HG02884 (cell line): ENCODE measurements at regions not wholly inside any gene's neighbourhood (a gene's known extent, or its start where the extent isn't known, plus 50 kb on each side); places are given as distances from the start of the nearest gene placed in this dataset.

Source experiments
- ATAC-seq: cut with Tn5 transposase; IDR thresholded peaks from one replicate; pipeline ENCODE4 v1.9.1; 2021; ENCODE audit warnings: mild to moderate bottlenecking, moderate library complexity; ENCODE audit not compliant: unreplicated experiment

DNA sequence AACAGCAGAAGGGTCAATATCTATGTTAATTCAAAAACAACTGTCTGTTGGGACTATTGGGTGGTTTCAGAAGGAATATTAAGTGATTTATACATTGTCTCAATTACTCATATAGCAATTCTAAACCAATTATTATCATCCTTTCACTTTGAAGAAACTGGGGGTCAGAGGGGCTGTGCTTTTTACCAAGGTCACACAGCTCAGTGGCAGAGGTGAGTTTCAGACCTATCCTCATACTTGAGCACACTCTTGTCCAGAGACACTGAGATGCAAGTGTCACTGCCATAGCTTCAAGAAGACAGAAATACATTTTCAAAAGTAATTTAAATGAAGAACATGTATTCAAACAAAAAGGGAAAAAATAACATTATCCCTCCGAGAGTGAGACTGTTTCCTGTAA lies 195.3 kb downstream of the ARL4A start:
- no peak for ATAC-seq

DNA sequence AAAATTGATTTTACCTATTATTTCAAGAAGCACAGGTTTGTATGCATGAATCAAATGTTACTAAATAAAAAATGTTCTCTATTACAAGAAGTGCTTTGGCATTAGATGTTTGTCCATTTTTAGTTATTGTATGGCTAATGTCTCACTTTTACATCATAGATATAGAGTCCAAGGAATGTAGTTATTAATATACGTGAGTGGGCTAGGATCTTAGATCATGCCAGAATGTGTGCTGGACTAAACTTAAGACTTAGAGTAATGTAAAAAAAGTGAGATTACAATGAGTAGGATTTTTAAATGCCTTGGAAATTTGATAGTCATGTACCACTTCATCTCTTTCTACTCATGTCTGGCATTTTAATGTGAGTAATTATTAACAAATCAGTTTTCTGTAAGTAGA lies 196.6 kb downstream of the ARL4A start:
- ATAC-seq = no peak

DNA sequence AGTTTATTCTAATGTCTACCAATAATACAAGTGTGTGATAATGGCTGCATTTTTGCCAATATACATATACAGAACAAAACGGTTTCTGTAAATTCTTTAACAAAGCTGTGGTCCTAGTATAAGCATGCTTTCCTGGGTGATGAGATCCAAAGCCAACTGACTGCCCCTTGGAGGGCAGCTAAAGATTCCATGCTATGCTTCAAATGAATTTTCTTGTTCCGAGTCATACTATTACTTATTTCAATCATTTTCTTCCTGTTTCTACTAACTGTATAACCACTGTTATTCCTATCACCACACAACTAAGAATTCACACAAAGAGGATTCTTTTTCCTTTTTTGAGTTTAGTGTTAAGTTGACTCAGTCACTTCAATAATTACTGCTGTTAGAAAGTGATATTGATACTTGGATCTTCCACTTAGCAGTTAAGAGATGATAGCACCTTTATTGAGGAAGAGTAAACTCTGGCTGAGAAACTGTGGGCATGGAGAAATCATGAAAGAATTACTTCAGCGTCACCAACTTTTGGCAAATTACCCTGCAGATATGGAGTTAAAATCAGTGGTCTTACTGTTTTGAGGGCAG lies 197.5 kb downstream of the ARL4A start:
- ATAC-seq = no peak

DNA sequence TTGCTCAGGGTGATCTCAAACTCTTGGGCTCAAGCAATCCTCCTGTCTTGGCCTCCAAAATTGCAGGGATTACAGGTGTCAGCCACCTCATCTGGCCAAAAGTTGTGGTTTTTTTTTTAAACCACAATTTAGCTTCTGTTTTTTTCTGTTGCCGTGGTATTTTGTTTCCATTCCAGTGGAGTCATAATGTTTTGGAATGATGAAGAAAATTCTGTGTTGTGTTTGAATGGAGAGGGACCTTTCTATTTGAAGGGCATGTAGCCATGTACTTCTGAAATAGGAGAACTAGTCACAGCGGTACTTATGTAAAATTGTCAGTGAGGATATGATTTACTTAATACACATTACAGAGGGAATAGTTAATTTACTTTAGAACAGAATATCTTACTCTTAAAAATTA lies 201.3 kb downstream of the ARL4A start:
- ATAC-seq = no peak

DNA sequence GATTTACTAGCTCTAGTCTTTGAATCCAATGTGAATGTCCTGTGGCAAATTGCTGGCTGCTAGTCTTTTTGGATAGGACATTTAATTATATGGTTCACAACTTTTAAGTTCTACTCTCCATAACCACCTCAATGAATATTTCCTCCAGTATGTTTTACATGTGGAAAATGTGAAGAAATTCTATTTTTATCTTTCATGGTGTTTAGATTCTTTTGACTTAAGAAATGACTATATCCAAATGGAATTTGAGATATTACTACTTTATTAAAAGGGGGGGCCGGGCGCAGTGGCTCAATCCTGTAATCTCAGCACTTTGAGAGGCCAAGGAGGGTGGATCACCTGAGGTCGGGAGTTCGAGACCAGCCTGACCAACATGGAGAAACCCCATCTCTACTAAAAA lies 202.0 kb downstream of the ARL4A start:
- no peak for ATAC-seq

DNA sequence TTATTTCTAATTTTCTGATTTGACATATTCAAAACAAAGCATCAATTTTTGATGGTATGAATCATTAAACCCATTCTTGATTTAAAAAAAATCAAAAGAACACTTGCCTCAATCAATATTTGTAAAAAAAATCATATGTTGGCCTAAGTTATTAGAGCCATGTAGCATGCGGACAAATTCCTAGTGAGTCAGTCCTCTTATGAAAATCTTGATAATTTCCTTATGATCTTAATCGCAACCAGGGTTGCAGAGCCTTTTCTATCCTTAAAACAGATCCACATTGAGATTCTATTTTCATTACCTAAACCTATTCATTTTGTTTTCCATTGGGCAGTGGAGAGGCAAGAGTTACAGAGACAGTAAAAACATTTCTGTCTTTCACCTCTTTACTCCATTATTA lies 203.2 kb downstream of the ARL4A start:
- ATAC-seq = no peak

DNA sequence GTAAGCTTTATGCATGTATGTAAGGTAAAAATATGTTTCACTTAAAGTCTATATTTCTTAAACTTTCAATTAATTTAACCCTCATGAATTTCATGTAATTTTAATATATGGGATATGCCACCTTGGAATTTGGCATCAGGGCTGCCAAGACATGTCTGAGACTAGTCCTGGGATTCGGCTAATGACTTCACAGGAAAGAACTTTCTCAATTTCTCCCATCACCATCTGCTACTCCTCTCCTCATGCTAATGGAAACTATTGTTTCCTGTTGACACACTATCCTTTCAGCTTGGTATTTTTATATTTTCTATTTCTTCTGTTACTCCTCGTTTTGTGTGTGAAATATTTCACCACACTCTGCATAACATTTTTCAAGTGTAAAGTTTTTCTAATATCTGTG lies 205.9 kb downstream of the ARL4A start:
- no peak for ATAC-seq

DNA sequence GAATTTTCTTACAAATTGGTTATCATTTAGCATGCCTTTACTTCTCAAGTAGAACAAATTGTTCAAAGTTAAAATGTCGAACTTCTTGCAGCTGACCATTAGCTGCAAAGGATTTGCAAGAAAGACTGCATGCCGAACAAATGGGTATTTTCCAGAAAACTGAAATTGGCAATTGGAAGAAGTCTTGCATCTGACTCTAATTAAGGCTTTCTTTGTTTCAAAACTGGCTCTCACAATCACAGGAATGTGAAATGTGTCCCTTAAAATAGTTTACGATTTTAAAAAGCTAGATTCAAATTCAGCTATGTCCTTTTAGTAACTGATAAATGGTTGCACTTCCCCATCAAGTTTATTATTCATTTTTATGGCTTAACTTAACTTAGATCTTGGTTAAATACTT lies 207.9 kb downstream of the ARL4A start:
- no peak for ATAC-seq

DNA sequence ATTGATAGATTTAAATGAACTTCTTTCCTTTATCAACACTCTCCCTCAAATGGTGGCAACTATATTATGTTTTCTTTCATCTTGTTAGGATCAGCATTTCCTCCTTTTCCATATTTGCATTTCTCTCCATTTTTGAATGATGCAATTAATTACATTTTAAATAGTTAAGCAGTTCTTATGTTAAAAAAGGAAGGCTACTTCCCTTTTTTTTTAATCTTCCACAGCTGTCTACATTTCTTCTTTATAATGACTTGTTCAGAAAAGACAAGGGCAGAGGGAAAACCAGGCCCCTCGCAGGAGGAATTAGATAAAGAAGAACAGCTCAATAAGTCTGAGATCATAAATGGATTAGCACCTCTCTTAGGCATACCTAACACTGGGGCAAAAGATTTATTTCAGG lies 208.9 kb downstream of the ARL4A start:
- ATAC-seq = no peak

DNA sequence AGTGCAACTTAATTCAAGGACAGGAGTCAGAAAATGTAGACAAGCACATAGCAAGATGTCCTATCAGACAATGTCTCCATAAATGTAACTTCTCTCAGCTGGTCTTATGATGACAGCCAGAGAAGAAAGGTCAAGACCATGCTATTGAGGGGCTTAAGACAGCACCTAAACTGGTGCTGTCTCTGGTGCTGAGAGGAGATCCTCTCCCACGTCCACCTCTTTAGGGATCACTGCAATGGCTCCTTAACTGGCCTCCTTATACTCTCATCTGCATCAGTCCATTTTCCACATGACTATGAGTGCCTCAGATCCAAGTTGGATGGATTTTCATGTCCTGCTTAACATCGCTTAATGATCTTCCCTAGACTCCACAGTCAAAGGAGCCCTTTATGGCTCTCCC lies 210.6 kb downstream of the ARL4A start:
- ATAC-seq = no peak

DNA sequence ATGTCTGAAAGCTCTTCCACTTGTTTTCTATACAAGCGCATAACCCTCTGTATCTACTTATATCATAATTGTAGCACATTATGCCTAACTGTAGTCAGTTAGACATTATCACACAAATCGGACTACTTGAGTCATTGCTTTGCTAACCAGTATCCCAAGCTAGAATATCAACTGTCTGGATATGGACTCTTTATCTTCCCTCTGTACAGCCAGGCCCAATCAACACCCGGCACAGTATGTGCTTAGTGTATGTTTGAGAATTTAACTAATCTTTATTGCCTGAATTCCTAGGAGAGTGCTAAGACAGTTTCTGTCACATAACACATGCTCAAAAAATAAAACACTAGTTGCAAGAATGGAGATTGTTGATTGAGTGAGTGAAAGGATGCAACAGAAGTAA lies 211.2 kb downstream of the ARL4A start:
- no peak for ATAC-seq

DNA sequence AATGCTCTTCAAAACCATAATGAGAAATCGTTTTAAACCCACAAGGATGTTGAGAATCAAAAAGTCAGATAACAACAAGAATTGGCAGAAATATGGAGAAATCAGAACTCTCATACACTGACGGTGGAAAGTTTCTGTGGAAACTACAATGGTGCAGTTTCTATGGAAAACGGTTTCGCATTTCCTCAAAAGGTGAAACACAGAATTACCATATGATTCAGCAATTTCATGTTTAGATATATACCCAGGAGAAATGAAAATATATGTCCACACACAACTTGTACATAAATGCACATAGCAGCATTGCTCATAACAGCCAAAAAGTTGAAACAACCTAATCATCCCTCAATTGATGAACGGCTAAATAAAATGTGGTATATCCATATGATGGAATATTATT lies 218.2 kb downstream of the ARL4A start:
- ATAC-seq = no peak

DNA sequence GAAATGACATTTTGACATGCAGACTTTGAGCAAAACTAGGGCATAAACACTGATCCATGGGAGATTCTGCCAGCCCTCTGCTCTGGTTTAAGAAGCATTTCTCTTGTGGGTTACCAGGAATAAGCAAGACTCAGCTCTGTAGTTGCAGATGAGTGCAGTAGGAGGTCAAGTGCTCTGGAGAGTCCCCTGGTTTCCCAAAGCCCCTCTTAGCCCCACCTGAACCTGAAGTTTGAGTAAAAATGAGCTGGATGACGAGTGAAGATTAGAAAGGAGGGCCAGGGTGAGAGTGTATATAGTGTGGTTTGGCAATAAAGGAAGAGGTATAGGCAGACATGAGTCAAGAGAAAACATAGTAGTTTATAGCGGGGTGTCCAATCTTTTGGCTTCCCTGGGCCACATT lies 220.3 kb downstream of the ARL4A start:
- no peak for ATAC-seq

DNA sequence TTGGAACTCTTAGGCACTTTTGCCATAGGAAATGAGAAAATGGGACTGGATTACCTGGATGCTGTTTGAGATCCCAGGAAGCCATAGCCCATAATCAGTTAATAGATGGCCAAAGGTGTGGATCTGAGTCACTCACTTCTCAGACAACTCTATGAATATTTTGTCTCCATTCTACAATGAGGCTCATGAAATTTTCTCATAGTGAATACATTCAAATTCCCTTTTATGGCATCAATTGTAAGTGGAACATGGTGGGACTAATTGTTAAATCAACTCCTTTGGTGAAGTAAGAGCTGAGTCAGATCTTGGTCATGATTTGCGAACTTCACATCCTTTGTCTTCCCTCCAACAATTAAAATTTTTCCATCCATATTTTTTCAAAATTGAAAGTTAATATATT lies 222.1 kb downstream of the ARL4A start:
- no peak for ATAC-seq

DNA sequence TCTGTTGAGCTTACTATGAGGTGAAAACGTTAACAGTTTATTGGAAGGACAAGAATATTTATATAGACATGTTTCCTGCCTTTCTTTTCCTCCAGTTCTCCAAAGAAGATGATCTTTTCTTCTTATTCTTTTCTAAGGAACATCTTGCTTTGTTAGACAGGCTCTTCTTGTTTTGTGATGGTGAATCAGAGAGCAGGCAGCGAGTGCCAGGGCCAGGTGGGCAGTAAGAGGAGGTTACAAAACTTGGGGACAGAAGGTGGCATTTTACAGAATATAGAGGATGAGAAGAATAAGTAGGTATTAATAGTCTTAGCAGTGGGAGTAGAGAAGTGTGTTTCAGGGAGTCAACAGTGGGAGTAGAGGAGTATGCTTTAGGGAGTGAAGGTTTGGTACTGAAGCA lies 223.6 kb downstream of the ARL4A start:
- no peak for ATAC-seq

DNA sequence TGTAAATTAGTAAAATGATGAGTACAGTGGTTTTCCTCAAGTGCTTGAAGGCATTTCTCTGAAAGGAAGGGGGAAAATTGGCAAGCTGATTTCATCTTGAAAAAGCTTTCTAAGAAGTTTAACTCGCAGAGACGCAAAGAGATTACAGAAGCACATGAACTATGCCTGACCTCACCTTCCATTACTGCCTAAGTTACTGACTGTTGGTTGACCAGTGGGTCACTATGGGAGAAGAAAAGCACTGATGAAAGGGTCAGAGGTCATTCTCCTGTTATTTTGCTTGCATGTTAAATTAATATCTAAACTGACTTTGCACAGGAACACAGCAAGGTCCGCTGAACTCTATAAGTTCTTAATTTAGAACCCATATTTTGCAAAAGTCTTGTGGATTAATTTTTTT lies 225.6 kb downstream of the ARL4A start:
- no peak for ATAC-seq

DNA sequence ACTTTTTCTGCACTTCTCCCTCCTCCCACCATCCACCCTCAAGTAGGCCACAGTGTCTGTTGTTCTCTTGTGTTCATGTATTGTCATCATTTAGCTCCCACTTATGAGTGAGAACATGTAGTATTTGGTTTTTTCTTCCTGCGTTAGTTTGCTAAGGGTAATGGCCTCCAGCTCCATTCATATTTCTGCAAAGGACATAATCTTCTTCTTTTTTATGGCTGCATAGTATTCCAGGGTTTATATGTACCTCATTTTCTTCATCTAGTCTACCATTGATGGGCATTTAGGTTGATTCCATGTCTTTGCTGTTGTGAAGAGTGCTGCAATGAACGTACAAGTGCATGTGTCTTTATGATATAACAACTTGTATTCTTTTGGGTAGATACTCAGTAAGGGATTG lies 230.4 kb downstream of the ARL4A start:
- no peak for ATAC-seq

DNA sequence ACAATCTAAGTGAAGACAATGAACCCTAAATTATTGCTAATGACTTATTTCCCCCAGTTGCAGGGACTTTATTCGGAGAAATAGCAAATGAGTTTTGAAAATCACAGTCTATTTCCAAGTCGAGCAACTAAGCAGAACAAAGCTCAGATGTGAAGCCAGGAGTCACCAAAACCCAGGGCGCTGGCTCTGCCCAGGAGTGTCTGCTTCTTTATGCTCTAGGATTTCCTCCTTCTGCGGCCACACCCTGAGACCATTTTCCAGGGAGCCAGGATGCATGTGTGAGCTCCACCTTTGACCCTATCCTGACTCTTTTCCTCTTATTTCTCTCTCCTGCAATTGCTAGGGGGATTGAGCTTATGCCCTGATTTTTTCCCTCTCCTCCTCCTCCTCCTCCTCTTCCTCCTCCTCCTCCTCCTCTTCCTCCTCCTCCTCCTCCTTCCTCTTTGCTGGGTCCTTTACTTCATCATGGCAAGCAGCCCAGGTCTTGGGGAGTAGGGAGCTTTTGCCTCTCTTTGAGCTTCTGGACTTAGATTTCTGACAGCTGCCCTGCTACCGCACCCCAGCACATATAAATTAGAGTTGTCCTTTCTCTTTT lies 234.4 kb downstream of the ARL4A start:
- no peak for ATAC-seq

DNA sequence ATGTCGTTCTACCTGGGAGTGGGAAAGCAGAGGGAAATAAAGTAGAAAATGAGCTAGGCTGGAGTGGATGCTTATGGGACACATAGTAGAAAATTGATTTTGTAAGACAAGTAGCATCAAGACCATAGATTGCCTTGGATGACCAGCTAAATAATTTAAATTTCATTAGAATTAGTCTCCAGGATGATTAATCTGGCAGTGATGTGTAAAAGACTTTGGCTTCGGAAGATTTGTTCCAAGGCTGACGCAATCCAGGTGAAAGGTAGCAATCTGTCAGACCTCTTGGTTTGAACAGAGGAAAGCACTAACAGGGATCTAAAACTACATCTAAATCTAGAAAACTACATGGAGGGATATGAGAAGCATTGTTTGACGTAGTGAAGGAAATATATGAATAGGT lies 236.5 kb downstream of the ARL4A start:
- no peak for ATAC-seq

DNA sequence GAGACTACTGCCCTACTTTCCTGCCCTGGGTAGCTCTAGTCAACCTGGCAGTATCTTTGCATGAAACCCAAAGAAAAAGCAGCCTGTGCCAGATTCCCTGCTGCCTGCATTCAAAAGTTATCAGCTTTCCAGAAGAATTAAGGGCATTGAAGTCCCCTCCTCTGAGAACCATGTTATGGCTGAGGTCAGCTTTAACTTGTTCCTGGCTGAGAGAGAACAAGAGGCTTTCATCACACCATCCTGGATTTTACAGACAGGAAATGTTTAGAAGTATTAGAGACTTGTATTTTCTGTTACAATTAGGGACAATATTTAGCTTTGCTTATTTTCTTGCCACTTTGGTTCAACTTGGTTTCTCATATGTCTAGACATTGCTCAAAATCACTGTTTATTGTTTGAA lies 238.8 kb downstream of the ARL4A start:
- ATAC-seq = no peak

DNA sequence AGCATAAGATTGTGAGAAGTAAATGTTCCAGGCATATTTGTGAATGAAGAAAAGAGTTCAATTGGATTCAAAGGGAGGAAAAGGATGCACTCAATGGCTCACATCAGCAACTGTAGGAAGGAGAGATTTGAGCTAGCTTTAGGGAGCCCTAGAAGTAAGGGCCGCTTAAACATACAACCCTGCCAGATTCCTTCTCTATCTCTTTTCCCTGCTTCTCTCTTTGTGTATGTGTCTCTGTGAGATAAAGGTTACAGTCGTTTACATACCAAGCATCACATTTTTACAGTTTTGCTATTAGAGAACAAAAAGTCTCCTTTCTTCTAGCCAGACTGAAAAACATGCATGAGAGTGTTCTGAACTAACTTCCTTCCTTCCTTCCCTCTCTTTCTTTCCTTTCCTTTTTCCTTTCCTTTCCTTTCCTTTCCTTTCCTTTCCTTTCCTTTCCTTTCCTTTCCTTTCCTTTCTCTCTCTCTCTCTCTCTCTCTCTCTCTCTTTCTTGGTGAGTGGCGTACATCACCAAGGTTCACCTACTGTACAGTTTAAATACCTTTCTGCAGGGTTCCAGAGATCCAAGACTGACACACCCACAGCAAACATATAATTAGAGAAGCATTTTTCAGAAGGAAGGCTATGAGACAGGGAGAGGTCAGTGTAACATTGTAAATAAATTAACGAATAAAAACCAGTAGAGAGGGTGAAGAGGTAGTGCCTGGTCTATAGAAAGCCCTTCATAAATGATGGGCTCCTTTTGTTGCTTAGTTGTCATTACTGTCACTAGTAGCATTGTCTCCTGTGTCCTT lies 240.4 kb downstream of the ARL4A start:
- ATAC-seq = no peak

DNA sequence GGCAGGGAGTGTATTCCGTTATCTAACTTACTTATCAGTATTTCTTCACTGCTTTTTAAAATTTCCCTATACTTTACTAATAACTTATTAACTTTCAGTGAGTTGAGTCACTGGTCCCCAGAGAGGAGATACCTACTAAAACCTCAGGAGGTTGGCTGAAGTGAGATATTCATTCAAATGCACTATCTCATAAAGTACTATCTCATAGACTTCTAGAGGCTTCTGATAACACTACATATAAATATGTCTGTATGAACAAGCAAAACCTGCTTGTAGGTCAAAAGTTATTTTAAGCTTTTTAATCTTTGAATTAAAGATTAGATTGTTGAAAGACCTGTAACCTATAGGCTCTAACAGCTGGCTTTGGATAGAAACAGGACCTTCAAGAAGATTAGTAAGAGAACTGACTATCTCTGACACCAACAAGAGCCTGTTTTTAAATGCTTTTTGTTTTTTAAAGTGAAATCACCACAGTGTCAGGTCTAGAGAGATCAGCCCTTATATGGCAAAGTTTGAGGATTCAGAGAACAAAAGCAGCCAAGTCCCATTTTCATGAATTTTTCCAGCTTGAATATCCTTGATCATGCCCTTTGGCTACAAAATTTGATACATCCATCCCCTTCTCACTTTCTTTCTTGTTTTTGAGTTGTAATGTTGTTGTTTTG lies 242.2 kb downstream of the ARL4A start:
- no peak for ATAC-seq
